Epithelial cell of proximal tubule (primary cell): ENCODE measurements at regions not wholly inside any gene's neighbourhood (a gene's known extent, or its start where the extent isn't known, plus 50 kb on each side); places are given as distances from the start of the nearest gene placed in this dataset.
"Not testable (repeated sequence)": the region's sequence is repeated elsewhere in the genome, so short reads cannot be mapped to it uniquely, and the experiment has no call there.

ENCODE experiments used
- DNase-seq: peaks from one replicate; pipeline ENCODE4 v3.0.0-alpha.2; 2011; ENCODE audit warnings: low read depth
- H3K4me3 ChIP-seq: 2 replicates; pipeline ENCODE4 v1.5.1; 2011; ENCODE audit warnings: low read depth, mild to moderate bottlenecking, low read length
- TF ChIP-seq, protein P1 (sequence below): conservative IDR thresholded peaks from 2 replicates; pipeline ENCODE4 v1.5.1; 2012; ENCODE audit warnings: low read depth, mild to moderate bottlenecking, low read length

DNA sequence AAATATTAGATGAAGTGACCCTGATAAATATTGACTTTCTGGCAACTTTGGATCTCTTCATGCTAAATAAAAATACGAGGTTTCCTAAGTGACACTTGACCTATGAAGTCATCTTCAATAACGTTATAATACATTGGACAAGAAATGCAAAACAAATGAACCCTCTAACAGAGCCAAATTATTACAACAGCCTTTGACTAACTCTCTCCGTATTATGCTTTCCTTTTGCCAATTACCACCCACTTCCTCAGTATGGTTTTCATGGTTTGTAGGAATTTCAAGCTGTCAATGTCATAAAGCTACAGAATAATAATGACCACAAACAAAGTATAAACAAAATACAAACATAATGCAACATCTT, 210.5 kb downstream of the MOXD1 start:
- no peak overlapping the region for H3K4me3 ChIP-seq
- TF ChIP-seq, protein P1, sequence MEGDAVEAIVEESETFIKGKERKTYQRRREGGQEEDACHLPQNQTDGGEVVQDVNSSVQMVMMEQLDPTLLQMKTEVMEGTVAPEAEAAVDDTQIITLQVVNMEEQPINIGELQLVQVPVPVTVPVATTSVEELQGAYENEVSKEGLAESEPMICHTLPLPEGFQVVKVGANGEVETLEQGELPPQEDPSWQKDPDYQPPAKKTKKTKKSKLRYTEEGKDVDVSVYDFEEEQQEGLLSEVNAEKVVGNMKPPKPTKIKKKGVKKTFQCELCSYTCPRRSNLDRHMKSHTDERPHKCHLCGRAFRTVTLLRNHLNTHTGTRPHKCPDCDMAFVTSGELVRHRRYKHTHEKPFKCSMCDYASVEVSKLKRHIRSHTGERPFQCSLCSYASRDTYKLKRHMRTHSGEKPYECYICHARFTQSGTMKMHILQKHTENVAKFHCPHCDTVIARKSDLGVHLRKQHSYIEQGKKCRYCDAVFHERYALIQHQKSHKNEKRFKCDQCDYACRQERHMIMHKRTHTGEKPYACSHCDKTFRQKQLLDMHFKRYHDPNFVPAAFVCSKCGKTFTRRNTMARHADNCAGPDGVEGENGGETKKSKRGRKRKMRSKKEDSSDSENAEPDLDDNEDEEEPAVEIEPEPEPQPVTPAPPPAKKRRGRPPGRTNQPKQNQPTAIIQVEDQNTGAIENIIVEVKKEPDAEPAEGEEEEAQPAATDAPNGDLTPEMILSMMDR: no peak
- DNase-seq: no peak

DNA sequence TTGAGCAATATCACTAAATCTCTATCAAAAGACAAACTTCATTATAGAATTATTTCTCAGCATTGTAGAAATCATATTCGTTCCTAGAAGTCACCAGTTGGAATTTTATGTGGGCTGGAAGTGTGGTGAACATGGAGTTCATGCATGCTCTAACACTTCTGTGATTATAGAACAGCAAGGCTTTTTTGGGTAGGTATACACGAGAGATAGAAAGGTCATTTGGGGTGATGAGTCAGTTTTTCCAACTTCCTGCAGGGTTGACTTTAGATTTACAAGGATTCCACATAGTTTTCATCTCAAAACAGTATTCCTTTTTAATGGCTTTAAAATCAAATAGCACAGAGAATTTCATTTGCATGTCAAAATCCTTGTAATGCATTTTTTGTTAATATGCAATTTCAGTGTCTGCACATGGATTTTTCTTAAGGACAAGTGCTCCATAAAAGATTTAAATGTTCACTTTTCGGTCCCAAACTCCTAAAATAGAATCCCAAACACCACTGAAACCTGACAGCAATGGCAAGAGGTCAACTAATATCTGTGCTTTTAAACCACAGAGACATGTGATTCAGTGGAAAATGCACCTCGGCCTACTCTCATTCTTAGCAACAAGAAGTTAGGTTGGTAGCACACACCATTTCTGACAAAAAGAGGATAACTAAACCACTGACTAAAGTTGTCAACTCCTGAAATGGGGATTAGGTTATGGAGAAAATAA, 211.0 kb downstream of the MOXD1 start:
- no peak for DNase-seq
- no peak overlapping the region for H3K4me3 ChIP-seq
- TF ChIP-seq, protein P1: no peak

DNA sequence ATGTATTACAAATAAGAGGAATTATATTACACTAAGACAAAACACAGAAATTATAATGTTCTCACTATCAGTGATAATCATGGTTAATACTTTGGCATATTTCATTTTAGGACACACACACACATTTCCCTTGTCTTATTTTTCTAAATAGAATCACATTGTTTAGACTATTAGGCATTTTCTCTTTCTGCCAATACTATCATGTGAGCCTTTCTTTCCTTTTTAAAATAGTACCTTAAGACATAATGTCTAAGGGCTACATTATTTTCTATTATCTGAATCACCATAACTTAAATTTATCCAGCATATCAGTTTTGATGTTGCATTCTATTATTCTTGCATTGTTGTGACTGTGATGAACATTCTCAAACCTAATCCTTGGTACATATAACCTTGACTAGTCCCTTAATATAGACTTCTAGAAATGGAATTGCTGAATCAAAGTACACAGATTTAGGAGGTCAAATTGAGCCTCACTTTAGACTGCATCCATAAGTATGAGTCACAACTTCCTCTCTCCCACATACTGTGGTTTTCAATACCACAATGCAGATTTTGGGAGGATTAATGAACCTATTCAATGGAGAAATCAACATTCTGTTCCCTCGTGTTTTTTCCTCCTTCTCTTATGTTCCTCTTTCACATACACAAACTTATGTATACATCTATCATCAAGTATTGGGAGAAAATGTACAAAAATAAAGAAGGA, 212.6 kb downstream of the MOXD1 start:
- DNase-seq: no peak
- TF ChIP-seq, protein P1: no peak
- H3K4me3 ChIP-seq: no peak overlapping the region

DNA sequence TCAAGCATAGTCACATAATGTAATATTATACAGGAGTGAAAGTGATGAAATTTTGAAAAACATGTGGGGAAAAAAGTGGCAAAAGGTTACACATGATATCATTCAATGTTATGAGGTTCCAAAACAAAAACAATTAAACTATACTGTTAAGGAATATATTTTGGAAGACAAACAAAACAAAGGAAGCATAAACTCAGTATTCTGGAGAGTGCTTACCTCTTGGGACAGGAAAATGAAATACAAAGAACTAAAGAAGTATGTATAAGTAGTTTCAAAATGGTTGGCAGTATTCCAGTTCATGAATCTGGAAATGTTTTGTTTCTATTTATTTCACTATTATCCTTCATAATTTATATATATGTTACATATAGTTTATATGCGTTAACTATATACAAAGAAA, 213.5 kb downstream of the MOXD1 start:
- TF ChIP-seq, protein P1: no peak
- DNase-seq: no peak
- no peak overlapping the region for H3K4me3 ChIP-seq

DNA sequence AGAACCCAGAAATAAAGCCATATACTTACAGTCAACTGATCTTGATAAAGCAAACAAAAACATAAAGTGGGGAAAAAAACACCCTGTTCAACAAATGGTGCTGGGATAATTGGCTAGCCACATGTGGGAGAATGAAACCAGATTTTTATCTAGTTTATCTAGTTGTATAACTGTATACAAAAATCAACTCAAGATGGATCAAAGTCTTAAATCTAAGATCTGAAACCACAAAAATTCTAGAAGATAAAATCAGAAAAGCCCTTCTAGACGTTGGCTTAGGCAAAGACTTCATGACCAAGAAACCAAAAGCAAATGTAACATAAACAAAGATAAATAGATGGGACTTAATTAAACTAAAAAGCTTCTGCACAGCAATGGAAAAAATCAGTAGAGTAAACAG, 216.3 kb downstream of the MOXD1 start:
- H3K4me3 ChIP-seq, DNase-seq: not testable (repeated sequence)

DNA sequence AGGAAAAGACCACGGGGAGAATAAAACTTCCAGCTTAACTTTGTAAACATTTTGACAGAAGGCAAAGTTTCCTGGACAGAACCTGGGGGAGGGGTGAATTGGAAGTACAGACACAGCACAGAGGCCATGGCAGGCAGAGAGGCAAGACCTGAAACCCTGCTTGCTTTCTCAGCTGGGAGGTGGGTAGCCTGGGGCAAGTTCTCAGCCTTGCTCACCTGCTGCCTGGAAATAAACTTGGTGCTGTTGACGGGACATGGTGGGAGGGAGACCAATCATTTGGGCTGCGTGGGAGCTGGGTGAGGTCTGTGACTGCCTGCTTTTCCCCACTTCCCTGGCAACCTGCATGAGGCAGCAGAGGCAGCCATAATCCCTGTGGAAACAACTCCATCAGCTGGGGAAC, 221.3 kb downstream of the MOXD1 start:
- H3K4me3 ChIP-seq: no peak overlapping the region
- no peak for DNase-seq
- TF ChIP-seq, protein P1: no peak

DNA sequence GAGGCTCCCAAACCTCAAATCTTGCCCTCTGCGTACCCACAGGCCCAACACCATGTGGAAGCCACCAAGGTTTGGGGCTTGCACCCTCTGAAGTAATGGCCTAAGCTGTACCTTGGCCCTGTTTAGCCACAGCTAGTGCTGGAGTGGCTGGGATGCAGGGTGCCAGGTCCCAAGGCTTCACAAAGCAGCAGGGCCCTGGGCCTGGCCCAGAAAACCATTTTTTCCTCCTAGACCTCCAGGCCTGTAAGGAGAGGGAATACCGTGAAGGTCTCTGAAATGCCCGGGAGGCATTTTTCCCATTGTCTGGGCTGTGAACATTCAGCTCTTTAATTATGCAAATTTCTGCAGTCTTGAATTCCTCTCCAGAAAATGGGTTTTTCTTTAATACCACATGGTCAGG, 223.7 kb upstream of the CCN2 start:
- TF ChIP-seq, protein P1: no peak
- DNase-seq: no peak
- H3K4me3 ChIP-seq: no peak overlapping the region
